DMS153 (cell line): ENCODE measurements at regions not wholly inside any gene's neighbourhood (a gene's known extent, or its start where the extent isn't known, plus 50 kb on each side); places are given as distances from the start of the nearest gene placed in this dataset.

Experiments
- DNase-seq: peaks from one replicate; lab custom pipeline; 2025; lab: John Stamatoyannopoulos, UW

DNA sequence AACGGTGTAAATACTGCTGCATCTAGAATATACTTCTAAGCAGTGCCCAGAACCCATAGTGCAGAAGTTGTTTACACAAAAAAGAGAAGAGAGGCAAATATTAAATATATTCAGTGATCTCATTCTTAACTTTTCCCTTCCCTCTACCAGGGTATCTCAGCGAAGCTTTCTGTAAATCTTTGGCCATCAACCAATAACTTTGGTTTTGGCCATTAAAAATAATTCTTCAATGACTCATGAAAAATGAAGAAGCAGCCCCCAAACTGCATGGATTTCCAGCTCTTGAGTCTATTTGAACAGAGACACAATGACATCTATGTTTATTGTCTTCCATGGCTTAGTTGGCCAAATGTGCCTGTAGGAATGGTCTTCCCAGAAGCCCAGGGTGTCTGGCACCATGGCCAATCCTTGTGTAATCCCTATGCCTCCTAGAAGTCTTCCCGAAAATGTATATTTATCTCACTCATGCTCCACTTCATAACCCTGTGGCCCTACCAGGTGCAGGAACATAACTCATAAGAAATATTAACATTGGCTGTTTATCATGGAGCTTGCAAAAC lies 646.6 kb downstream of the TOX3 start:
- DNase-seq: no peak

DNA sequence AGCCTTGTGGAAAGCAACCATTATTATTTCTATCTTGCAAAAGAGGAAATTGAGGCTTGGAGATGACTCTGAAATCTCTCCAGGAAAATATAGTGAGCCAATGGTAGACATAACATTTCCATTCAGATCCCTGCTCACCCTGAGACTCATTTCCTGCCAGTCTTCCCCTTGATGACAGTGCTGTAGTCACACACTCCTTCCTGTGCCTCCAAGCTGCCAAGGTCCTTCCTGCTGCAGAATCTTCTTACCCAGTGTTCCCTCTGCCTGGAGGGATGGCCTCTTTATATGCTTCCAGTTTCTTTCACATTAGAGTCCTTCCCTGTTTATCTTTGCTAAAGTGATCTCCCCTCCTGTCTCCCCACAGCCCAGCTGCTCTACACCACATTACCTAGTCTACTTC lies 648.1 kb downstream of the TOX3 start:
- DNase-seq: no peak

DNA sequence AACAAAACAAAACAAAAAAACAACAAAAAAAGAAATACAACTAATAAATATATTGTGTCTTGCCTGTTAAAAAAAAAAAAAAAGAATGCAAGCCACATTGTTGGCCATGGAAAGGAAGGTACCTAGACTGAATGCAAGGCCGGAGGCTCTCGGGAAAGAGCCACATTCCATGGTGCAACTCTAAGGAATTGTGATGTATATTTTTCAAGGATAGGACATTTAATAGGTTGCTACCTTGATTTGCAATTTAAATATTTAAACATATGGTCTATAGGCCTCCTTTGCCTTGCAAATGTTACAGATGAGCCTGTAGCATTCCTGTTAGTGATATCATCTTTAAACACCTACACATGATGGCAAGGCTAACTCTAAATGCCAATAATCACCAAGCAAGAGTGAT lies 650.9 kb downstream of the TOX3 start:
- no peak for DNase-seq

DNA sequence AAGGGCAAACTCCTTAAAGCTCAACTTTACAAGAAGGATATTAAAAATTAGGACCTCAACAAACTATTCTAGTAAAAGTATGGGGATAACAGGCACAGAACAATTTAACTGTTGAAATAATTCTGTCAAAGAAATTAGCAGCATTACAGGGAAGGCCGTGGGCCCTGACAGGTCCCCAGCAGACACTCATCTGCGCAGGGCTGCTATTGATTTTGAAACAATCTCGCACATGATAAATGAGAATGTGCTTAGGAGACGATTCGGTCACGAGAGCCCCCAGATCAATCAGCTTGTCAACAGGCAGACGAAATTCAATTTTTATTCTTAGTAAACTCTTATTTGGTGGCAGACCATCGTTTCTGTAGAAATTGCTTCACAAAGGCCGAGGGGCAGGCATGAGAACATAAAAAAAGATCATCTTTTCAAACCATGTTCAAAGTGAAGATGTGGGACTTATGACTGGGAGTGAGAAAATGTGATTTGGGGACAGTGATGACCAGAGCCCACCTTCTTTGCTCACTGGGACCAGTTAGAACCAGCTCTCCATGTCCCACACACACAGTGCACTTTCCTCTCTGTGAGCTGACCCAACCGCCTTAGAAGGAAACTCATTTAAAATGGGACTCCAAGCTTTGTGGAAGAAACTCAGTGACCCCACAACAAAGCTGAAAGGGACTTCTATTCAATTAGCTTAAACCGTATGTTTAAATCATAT lies 654.5 kb downstream of the TOX3 start:
- no peak for DNase-seq

DNA sequence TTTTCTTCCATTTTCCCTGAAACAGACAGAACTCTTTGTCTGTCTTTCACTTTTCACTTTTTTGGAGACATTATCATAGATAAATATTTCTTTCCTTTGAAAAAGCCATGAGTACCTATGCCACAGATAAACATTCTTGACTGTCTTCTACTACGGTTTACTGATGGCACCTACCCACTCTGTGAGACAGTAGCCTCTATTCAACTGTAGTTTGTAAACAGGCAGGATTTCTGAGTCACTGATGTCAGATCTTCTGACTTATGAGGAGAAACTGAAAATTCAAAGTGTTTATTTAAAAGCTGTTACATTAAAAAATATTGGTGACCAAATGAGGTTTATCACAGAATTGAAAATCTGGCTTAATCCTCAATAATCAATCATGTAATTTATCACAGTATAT lies 658.4 kb downstream of the TOX3 start:
- DNase-seq: no peak

DNA sequence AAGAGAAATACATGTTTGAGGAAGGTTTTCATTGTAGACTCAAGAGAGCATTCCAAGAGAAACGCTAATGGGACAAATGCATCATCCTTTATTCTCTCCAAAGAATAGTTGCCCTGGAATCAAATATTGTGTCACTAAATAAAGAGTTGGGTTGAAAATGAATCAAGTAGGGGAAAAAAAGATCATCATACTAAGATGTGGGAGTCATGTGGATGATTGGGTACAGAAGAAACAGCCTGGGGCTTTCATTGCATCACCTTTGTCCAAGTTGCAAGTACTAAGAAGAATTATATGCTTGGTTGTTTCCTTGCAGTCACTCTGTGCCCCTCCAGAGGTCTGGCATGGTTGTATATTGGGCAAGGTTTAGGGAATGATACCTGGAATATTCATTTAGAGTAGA lies 658.9 kb downstream of the TOX3 start:
- no peak for DNase-seq

DNA sequence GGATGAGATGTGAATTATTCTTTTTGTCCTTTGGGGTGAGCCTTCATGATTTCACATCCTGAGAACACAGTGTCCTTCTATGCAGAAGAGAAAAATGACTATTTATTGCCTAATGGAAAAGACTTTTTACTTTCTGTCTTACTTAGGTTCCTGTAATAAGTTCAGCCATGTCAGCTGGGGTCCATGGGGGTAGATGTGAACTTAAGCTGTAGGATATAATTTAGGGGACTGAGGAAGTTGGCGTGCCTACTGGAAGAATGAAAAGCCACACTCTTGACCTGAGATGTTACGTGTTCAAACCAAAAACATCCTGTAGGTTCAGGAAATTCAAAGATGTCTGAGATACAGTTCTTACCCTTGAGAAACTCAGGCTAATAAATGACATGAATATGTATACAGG lies 660.5 kb downstream of the TOX3 start:
- no peak for DNase-seq

DNA sequence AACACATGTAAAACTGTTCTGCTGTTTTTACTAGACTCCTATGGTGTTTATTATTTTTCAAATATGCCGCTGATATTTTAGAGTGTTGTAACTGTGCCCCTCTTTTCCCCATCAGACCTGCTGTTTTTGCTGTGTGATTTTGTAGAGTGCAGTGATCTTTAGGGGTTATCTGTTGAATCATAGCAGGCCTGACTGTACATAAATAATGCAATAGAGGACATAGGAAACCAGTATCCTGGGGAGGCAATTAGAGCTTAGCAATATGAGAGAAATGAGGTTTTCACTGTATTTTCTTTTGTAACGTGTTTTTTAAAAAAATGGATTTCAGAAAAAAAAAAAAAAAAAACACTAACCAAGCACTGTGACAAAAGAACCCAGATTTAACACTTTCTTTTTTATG lies 662.2 kb downstream of the TOX3 start:
- no peak for DNase-seq

DNA sequence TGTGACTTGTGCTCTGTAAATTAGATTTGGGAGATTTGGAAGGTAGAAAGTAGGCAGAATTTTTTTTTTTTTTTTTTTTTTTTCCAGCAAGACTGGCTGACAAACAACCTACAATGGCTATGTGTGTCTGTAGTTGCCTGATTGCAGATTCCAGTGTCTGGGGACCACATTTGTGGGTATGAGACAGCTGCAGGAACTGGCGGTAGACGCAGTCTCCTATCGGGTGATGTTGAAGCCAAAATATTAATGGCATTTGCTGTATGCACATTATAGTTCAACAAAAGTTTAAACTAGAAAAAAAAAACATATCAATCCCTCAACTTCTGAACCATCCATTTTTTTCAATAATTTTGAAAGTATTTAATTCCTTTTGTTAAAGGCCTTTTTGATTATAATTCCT lies 665.2 kb downstream of the TOX3 start:
- no peak for DNase-seq

DNA sequence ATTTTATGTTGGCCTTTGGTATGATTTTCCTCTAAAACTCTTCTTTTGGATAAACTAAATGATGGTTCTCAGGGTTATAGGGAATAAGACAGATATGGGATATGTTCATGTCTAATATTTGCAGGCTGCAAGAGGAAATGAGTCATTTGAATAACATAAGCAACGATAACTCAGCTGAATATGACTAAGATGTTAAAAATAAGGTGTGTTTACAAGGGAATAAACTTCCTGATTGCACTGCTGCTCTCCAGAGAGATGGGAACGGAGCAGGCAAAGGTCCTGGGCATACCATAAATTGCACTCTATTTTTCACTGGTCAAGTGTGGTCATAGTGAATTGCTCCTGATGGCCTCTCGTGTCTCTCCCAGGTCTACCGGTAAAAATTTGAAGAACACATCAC lies 666.2 kb downstream of the TOX3 start:
- DNase-seq: no peak

DNA sequence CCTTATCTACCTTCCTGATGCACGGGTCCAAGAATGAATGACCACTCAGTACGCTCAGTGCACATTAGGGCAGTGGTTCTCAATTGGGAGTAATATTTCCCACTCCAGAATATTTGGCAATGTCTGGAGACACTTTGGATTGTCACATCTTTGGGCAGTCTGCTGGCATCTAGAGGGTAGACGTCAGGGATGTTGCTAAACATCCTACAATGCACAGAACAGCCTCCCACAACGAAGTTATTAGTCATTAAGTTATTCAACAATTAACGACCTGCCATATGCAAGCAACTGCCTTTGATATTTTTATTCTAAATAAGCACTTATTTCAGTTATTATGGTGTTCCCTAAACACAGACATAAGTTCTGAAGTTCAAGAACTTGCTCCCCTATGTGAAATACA lies 669.3 kb downstream of the TOX3 start:
- no peak for DNase-seq

DNA sequence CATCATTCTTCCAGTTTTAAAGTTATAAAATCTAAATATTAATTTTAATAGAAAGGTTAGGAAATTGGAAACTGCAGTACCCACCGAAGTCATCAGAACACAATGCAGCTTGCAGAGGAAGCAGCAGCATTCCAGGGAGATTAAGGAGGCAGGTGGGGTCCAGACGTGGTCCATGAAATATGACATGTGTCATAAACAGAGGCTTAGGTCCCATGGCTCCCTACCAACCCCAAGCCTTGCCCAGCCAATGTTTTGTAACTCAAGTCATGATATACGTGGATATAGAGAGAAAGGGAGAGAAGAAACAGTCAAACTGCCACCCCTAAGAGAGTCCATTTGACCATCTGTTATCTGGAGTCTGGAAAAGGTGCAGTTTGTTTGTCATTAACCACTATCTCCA lies 670.0 kb downstream of the TOX3 start:
- no peak for DNase-seq

DNA sequence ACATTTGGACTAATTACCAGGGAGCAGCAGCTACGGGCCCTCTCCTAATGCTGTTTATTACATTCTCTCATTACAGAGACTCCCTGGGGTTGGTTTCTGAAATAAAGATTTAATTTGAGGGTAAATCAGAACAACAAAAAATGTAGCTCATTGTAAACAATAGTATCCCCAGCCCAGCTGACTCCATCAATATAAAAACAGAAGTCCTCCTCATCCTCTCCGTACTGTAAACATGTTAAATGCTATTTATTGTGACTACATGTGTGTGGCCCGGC lies 670.4 kb downstream of the TOX3 start:
- DNase-seq: no peak

DNA sequence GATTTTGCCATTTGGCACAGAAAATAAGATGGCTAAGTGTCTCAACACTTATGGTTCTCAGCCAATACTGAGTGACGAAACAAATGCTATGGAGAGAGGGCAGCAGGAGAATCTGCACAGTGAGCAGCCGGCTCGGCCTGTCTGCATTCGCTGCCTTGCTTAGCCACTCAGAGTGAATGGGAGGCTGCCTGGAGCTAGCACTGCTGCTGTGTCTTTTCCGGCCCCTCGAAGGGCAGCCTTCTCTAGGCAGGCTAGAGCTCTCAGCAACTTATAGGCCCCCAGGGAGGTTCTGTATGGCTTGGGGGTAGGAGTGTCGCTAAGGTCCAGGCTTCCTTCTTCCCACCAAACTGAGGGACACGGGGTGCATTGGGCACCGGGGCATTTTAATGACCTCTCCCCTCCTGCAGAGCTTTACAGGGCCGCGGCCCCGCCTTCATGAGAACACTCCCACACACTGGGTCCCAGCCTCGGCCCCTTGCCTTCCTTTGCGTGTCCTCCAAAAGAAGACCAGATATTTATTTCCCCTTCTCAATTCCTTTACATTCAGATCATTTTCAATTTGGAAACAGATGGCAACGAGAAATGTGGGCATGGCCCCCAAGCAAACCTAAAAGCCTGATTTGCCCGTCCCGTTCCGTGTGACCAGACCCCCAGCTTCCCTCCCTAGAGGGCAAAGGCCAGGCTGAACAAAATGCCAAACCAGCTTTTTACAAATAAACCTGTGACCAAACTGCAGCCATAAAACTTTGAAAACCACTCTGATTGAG lies 670.9 kb downstream of the TOX3 start:
- no peak for DNase-seq

DNA sequence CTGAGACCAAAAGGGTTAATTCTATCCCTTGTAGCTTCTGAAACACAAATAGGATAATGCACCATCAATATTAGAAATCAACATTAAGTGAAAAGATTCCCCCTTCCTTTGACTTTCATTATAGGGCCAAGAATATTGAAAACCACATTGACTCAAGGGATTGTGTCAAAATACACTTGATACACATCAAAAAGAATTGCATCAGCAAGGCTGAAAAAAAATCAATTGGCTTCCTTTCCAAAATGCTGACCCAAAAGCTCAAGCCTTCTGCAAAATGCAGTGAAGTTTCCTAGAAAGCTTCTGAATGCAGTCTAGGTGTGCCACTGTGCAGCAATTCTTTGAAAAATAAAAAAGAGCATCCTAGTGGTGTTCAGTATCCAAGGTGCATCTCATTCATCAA lies 674.4 kb downstream of the TOX3 start:
- DNase-seq: no peak

DNA sequence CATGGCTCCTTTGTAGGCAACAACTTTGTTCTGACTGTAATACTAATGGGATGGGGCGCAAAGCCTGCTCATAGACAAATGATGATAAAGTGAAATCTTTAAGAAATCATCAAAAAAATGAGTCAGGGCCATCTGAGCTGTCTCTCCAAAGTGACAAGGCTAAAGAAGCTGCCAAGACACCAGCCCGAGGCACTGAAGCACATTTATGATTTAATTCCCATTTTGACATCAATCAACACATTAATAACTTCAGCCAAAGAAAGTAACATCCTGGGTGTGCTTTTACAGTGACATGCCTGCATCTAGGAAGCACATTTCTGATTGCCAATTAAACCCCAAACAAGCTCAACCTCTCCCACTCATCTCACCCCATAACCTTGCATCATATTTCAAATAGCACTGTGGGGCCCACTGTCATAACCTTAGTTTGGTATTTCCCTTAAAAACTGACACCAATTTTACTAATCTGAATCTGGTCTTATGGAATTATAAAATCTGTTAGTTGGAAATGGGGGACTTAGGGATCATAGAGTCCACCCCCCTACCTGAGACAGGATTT lies 676.6 kb downstream of the TOX3 start:
- no peak for DNase-seq

DNA sequence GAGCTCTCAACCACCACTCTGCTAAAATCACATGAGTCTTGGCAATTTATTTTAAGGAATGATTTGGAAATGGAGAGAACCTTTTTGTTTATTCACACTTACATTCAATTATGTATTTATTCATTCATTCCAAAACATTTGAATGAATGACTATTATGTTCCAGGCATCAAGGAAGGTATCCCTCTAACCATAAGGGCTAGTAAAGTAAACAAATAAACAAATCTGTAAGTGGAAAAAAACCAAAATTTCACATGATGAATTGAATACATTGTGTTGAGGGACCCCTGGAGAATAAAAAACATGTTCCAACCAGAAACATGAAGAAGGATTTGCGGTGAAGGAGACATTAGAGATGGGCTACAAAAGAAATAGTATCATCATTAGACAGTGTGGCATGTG lies 677.8 kb downstream of the TOX3 start:
- DNase-seq: no peak

DNA sequence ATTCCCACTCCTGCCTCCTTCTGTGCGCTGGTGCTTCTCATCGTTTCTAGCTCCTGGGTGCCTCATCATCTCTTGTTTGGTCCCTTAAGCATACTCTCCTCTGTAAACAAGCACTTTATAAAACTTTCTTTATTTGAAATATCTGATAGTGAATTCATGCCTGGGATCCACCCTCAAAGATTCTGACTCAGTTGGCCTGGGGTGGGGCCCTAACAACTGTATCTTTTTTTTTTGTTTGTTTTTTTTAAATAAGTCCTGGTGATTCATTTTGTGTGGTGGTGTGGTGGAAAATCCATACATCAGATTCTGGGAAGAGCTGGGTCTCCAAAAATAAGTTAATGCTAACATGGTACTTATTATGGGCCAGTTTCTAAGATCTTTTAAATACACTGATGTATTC lies 678.3 kb downstream of the TOX3 start:
- DNase-seq: no peak

DNA sequence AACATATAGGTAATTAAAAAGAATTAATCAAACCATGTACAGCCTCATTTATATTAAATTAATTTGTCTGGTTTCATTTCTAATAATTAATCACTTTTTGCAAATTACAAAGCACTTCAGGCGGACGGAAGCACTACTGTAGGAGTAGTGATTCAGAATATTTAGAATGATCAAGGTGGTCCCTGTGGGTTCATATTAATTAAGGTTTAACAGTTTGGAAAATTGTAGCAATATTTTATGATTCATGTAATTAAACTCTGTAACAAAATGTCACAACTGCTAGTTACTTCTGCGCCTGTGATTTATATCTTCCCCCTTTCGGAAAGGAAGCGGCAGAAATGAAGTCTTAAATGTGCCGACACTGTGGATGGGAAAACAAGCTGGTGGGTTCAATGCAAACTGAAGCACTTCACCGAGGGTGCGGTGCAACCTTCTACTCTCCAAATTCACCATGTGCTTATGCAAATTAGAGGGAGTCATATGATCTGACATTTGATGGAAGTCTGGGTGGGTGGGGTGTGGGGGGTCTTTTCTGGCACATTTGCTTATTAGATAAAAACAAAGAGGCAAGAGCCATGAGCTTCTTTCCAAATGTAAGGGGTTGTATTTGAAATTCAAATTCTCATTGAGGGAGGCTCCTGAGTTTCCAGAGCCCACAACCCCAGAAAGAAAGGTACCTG lies 679.4 kb downstream of the TOX3 start:
- no peak for DNase-seq

DNA sequence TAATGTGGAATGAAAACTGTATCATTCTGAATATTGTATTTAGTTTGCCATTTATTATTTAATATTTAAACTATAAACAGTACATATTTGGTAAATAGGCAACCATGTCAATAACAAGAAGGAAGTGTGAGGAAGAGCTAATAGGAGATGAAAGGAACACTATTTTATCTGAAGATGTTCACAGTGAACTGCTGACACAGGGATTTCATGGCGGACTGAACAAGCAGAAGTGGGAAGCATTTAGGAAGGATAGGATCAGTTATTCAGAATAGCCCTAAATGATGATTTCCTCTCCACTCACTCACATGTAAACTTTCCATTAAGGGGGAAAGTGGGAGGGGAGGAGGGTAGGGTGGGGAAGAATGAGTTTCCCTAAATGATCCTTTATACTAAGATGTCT lies 682.4 kb downstream of the TOX3 start:
- no peak for DNase-seq

DNA sequence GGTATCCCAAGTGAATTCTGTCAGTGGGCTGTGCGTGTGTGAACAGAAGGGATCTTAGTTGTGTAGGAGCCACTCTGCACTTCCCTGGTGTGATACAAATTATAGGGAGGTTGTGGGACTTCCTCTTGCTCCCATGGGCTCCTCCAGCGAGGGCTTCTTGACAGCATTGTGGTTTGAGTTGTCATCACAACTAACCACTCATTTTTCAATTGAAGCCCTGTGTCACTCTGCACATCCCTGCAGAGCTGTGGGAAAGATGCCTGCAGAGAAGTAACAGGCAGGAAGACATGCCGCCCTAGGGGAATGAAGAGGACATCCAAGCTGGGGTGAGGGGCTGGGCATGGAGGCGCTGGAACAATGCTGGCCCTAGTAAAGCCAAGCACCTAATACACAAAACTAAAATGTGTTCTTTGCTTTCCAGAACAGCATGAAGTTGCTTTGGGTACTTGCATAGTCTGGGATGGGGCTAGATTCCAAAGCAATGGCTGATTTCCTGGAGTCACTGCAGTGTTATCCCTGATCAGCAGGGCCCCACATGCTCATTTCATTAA lies 692.5 kb downstream of the TOX3 start:
- DNase-seq: no peak

DNA sequence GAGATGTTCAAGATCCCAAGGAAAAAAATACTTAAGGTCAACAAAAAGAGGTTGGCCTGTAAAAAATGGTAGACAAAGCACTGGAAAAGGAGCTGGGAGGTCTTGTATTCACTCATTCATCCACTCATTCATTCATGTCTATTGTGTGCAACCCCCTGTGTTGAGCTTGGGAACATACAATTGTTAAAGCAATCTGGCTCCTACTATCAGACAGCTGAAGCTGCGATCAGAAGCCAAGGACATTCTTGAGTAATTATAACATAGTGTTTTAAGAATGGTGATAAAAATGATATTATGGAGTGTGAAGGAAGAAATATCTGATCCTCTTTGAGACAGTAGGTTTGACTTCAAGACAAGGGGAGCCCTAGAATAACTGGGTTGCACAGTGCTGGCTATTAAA lies 693.4 kb downstream of the TOX3 start:
- no peak for DNase-seq

DNA sequence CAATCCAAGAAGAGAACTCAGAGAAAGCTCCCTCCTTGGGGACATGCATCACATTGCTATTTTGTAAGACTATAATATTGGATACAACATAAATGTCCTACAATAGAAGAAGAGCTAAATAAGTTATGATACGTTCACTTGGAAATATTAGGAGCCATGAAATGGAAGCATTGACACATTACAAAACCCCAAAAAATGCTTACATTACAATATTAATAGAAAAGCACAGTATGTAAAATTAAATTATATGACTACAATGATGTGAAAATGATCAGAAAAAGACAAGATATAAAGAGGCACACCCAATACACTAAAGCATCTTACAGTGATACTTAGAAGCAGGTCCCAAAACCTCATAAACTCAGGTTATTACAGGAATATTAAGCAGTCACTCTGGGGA lies 694.1 kb downstream of the TOX3 start:
- no peak for DNase-seq
